ENCODE measurements at regions not wholly inside any gene's neighbourhood (a gene's known extent, or its start where the extent isn't known, plus 50 kb on each side); places are given as distances from the start of the nearest gene placed in this dataset.

DNA sequence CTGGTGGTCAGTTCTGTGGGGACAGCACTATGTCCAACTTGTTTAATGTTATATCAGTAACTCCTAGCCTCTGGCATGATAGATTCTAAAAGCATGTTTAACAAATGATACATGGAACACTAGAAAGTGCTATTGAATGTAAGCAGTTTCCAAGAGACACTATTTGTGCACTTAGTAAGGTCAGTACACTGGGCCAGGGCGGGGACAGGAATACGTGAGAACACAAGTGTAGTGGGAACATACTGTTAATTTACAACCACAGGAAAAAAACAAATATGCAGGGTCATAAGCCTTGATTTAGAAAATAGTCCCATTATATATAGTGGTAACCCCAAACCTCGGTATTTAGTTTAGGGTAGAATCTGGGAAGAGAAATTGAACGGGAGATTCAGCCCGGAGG, 88.9 kb upstream of the SLC38A2 start:
- TF ChIP-seq, protein P1, sequence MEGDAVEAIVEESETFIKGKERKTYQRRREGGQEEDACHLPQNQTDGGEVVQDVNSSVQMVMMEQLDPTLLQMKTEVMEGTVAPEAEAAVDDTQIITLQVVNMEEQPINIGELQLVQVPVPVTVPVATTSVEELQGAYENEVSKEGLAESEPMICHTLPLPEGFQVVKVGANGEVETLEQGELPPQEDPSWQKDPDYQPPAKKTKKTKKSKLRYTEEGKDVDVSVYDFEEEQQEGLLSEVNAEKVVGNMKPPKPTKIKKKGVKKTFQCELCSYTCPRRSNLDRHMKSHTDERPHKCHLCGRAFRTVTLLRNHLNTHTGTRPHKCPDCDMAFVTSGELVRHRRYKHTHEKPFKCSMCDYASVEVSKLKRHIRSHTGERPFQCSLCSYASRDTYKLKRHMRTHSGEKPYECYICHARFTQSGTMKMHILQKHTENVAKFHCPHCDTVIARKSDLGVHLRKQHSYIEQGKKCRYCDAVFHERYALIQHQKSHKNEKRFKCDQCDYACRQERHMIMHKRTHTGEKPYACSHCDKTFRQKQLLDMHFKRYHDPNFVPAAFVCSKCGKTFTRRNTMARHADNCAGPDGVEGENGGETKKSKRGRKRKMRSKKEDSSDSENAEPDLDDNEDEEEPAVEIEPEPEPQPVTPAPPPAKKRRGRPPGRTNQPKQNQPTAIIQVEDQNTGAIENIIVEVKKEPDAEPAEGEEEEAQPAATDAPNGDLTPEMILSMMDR (IDR thresholded peaks at IDR 0.05 in 2 of 3, conservative IDR thresholded peaks at IDR 0.05 in 1 of 3; ENCODE audit: borderline replicate concordance in 1 of 3, insufficient read depth in 1 of 3, low read depth in 2 of 3, low read length in 2 of 3) = no peak
- TF ChIP-seq POLR2AphosphoS5 (IDR thresholded peaks at IDR 0.05; ENCODE audit: low read depth, low read length) (no peak), EZH2phosphoT487 (IDR thresholded peaks at IDR 0.05; ENCODE audit: borderline replicate concordance) (no peak), SP1 (IDR thresholded peaks at IDR 0.05; ENCODE audit: low read depth) (no peak), EZH2 (IDR thresholded peaks at IDR 0.05) (no peak), POLR2A (IDR thresholded peaks at IDR 0.05; ENCODE audit: borderline replicate concordance, extremely low read depth, insufficient read depth, insufficient read length) (no peak)
- TF ChIP-seq, protein P2, sequence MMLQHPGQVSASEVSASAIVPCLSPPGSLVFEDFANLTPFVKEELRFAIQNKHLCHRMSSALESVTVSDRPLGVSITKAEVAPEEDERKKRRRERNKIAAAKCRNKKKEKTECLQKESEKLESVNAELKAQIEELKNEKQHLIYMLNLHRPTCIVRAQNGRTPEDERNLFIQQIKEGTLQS (IDR thresholded peaks at IDR 0.05) = no peak

Data from HCT116 (cell line).